HUES48 (cell line): ENCODE measurements at regions not wholly inside any gene's neighbourhood (a gene's known extent, or its start where the extent isn't known, plus 50 kb on each side); places are given as distances from the start of the nearest gene placed in this dataset.
"Not testable (repeated sequence)": the region's sequence is repeated elsewhere in the genome, so short reads cannot be mapped to it uniquely, and the experiment has no call there.

ENCODE experiments used
- H3K27ac ChIP-seq: one replicate; pipeline ENCODE4 v1.7.0; 2013; ENCODE audit warnings: low read depth, low read length, inconsistent platforms
- H3K27me3 ChIP-seq: 2 replicates; pipeline ENCODE4 v1.6.1; 2013; ENCODE audit warnings: mild to moderate bottlenecking, low read length; ENCODE audit not compliant: control insufficient read depth, insufficient read depth
- H3K36me3 ChIP-seq: 2 replicates; pipeline ENCODE4 v1.6.1; 2013; ENCODE audit warnings: low read length; ENCODE audit not compliant: control insufficient read depth, insufficient read depth
- H3K4me1 ChIP-seq: 2 replicates; pipeline ENCODE4 v1.6.1; 2013; ENCODE audit warnings: mild to moderate bottlenecking, low read length; ENCODE audit not compliant: control insufficient read depth, insufficient read depth
- H3K4me3 ChIP-seq: 2 replicates; pipeline ENCODE4 v1.5.1; 2013; ENCODE audit warnings: mild to moderate bottlenecking, low read depth, low read length
- H3K9ac ChIP-seq: 2 replicates; pipeline ENCODE4 v1.6.1; 2013; ENCODE audit warnings: mild to moderate bottlenecking, low read depth, low read length, moderate library complexity
- H3K9me3 ChIP-seq: 2 replicates; pipeline ENCODE4 v1.6.1; 2013; ENCODE audit warnings: low read length; ENCODE audit not compliant: control insufficient read depth, insufficient read depth

GRCh38 chr7:46606761-46607160 is 685.7 kb upstream of the IGFBP3 start:
- no peaks in the 10 kb centered on the region for H3K4me1 ChIP-seq

DNA sequence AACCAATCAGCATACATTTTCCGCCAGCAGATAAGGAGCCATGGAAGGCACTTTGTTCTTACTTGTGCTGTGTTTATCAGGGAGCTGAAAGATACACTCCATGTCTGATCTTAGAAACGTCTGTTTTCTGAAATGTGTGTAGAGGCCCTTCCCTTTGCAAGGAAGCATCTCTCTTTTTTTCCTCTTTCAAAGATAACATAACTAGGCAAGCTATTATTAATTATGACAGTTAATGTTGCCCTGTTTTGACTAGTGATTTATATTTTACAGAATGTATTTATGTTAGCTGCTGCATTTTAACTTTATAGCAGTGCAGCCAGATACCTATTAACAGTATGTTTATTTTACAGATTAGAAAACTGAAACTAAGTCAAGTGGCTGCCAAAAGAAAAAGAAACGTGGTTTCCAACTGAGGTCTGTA is 683.2 kb upstream of the IGFBP3 start:
- no peak overlapping the region for H3K4me3 ChIP-seq
- H3K9me3 ChIP-seq: no peaks in the 10 kb centered on the region
- no peak overlapping the region for H3K27ac ChIP-seq
- H3K9ac ChIP-seq: no peak overlapping the region
- H3K27me3 ChIP-seq: no peaks in the 10 kb centered on the region
- no peaks in the 10 kb centered on the region for H3K36me3 ChIP-seq
- no peaks in the 10 kb centered on the region for H3K4me1 ChIP-seq

More at GRCh38 chr7:46606761-46607160, 685.7 kb upstream of the IGFBP3 start:
- Histone ChIP-seq H3K27ac (no peak overlapping the region), H3K4me3 (no peak overlapping the region), H3K36me3 (no peaks in the 10 kb centered on the region), H3K27me3 (no peaks in the 10 kb centered on the region), H3K9ac (no peak overlapping the region), H3K9me3 (no peaks in the 10 kb centered on the region)

- Histone ChIP-seq H3K9me3 (no peaks in the 10 kb centered on the region), H3K4me1 (no peaks in the 10 kb centered on the region), H3K4me3 (no peak overlapping the region), H3K27me3 (no peaks in the 10 kb centered on the region), H3K9ac (no peak overlapping the region), H3K36me3 (no peaks in the 10 kb centered on the region), H3K27ac (no peak overlapping the region)
Measured at GRCh38 chr7:46603780-46604179, 682.7 kb upstream of the IGFBP3 start.

- Histone ChIP-seq H3K27me3 (no peaks in the 10 kb centered on the region), H3K36me3 (no peaks in the 10 kb centered on the region), H3K9me3 (no peaks in the 10 kb centered on the region), H3K9ac (no peak overlapping the region), H3K4me1 (no peaks in the 10 kb centered on the region), H3K27ac (no peak overlapping the region), H3K4me3 (no peak overlapping the region)
Measured at GRCh38 chr7:46603296-46603752, 682.3 kb upstream of the IGFBP3 start.

- Histone ChIP-seq H3K9me3 (no peaks in the 10 kb centered on the region), H3K9ac (no peak overlapping the region)
Measured at GRCh38 chr7:46600340-46600739, 679.3 kb upstream of the IGFBP3 start.

DNA sequence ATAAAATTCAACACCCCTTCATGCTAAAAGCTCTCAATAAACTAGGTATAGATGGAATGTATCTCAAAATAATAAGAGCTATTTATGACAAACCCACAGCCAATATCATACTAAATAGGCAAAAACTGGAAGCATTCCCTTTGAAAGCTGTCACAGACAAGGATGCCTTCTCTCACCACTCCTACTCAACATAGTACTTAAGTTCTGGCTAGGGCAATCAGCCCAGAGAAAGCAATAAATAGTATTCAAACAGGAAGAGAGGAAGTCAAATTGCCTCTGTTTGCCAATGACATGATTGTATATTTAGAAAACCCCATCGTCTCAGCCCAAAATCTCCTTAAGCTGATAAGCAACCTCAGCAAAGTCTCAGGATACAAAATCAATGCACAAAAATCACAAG is 673.8 kb upstream of the IGFBP3 start:
- H3K9me3 ChIP-seq, H3K27me3 ChIP-seq, H3K4me1 ChIP-seq, H3K4me3 ChIP-seq, H3K36me3 ChIP-seq, H3K9ac ChIP-seq, H3K27ac ChIP-seq: not testable (repeated sequence)

More at GRCh38 chr7:46600340-46600739, 679.3 kb upstream of the IGFBP3 start:
- Histone ChIP-seq H3K4me1 (no peaks in the 10 kb centered on the region), H3K27ac (no peak overlapping the region), H3K27me3 (no peaks in the 10 kb centered on the region), H3K4me3 (no peak overlapping the region), H3K36me3 (no peaks in the 10 kb centered on the region)

- not testable (repeated sequence) for H3K9me3 ChIP-seq, H3K4me1 ChIP-seq, H3K9ac ChIP-seq, H3K27me3 ChIP-seq, H3K27ac ChIP-seq, H3K4me3 ChIP-seq, H3K36me3 ChIP-seq
Measured at GRCh38 chr7:46590918-46591905, 670.1 kb upstream of the IGFBP3 start.

DNA sequence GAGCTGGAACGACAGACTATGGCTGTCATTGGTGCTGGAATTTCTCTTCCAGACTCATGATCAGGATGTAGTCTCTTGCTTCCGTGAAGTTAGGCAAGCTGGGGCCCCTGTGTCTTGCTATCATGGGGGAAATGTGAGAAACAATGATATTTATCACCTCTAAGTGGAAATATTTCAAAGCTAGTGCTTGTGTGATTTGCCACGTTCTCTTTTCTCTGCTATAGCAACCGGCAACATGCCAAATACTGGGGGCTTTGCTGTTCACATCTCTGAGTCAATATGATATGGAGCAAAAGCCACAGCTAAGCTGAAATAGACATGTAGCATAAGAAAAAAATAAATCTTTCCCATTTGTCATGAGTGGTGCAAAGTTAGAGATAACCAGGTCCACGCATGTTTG is 668.2 kb upstream of the IGFBP3 start:
- H3K36me3 ChIP-seq: no peaks in the 10 kb centered on the region
- H3K4me1 ChIP-seq: no peaks in the 10 kb centered on the region
- no peak overlapping the region for H3K9ac ChIP-seq
- H3K4me3 ChIP-seq: no peak overlapping the region
- H3K9me3 ChIP-seq: no peaks in the 10 kb centered on the region
- no peaks in the 10 kb centered on the region for H3K27me3 ChIP-seq
- no peak overlapping the region for H3K27ac ChIP-seq

DNA sequence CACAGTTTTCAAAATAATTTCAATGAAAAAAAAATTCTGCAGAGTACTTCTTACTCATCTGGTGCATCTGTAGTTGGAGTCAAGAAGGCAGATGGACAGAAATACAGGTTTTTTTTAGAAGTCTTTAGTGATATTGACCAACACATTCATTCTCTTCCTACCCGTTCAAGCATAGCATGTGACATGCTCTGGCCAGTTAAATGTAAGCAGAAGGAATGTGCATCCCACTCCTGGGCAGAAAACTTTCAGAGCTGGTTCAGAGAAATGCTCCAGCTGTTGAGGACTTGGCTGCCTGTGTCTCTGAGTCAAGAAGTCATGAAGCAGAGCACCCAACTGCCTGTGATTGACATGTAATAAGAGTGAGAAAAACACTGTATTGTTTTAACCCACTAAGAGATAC is 665.3 kb upstream of the IGFBP3 start:
- no peaks in the 10 kb centered on the region for H3K36me3 ChIP-seq
- H3K27me3 ChIP-seq: no peaks in the 10 kb centered on the region
- no peaks in the 10 kb centered on the region for H3K9me3 ChIP-seq
- no peak overlapping the region for H3K4me3 ChIP-seq
- H3K27ac ChIP-seq: no peak overlapping the region
- H3K4me1 ChIP-seq: no peaks in the 10 kb centered on the region
- H3K9ac ChIP-seq: no peak overlapping the region

DNA sequence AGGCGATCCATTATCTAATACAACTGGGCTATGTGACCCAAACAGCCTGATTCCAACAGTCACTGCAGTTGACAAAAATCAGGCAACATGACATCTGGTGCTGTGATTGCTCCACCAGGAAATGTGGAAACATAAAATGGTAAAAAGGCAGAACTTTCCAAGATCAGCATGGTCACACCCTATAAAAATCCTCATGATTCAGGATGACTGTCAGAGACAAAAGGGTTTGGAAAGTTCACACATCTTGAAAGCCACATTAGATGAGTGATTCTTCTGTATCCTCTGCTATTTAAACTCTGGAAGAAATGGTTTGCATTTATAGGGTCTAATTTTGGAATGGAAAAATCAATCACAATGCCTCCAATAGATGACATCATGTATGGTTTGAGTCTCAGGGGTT is 662.6 kb upstream of the IGFBP3 start:
- H3K4me3 ChIP-seq: no peak overlapping the region
- no peak overlapping the region for H3K9ac ChIP-seq
- H3K9me3 ChIP-seq: no peaks in the 10 kb centered on the region
- no peaks in the 10 kb centered on the region for H3K4me1 ChIP-seq
- no peak overlapping the region for H3K27ac ChIP-seq
- H3K36me3 ChIP-seq: no peaks in the 10 kb centered on the region
- no peaks in the 10 kb centered on the region for H3K27me3 ChIP-seq

- no peak overlapping the region for H3K27ac ChIP-seq
- no peak overlapping the region for H3K4me3 ChIP-seq
- no peak overlapping the region for H3K9ac ChIP-seq
- H3K36me3 ChIP-seq: no peaks in the 10 kb centered on the region
- H3K27me3 ChIP-seq: no peaks in the 10 kb centered on the region
- H3K9me3 ChIP-seq: no peaks in the 10 kb centered on the region
- H3K4me1 ChIP-seq: no peaks in the 10 kb centered on the region
Measured at GRCh38 chr7:46581268-46581667, 660.2 kb upstream of the IGFBP3 start.
